ENCODE measurements at regions not wholly inside any gene's neighbourhood (a gene's known extent, or its start where the extent isn't known, plus 50 kb on each side); places are given as distances from the start of the nearest gene placed in this dataset.

DNA sequence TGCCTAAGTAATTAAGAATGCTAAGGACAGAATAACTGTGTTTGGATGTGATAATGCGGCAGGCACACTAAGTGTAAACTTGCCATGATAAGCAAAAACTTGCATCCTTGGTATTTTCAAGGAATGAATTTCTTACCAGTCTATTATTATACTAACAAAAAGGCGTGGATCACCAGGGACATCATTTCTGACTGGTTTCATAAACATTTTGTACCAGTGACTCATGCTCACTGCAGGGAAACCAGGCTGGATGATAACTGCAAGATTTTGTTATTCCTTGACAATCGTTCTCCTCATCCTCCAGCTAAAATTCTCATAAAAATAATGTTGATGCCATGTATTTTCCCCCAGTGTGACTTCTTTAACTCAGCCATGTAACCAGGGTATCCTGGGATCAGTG lies 289.5 kb downstream of the CDCA7 start:
- Histone ChIP-seq H3K27ac (ENCODE audit: poor library complexity, severe bottlenecking) (peak overlapping the region; percentile 15), H3K4me1 (ENCODE audit: insufficient read depth, poor library complexity, severe bottlenecking) (peaks cover 6% of the 10 kb centered on the region), H3K36me3 (ENCODE audit: low read depth) (no peaks in the 10 kb centered on the region), H3K4me3 (ENCODE audit: severe bottlenecking) (no peak overlapping the region), H3K9me3 (ENCODE audit: severe bottlenecking) (no peaks in the 10 kb centered on the region), H3K27me3 (ENCODE audit: insufficient read depth, poor library complexity, severe bottlenecking) (no peaks in the 10 kb centered on the region)
- DNase-seq (ENCODE audit: low spot score) (no peak), ATAC-seq (ENCODE audit: low read depth) (peak; percentile 90)
- TF ChIP-seq, protein P1, sequence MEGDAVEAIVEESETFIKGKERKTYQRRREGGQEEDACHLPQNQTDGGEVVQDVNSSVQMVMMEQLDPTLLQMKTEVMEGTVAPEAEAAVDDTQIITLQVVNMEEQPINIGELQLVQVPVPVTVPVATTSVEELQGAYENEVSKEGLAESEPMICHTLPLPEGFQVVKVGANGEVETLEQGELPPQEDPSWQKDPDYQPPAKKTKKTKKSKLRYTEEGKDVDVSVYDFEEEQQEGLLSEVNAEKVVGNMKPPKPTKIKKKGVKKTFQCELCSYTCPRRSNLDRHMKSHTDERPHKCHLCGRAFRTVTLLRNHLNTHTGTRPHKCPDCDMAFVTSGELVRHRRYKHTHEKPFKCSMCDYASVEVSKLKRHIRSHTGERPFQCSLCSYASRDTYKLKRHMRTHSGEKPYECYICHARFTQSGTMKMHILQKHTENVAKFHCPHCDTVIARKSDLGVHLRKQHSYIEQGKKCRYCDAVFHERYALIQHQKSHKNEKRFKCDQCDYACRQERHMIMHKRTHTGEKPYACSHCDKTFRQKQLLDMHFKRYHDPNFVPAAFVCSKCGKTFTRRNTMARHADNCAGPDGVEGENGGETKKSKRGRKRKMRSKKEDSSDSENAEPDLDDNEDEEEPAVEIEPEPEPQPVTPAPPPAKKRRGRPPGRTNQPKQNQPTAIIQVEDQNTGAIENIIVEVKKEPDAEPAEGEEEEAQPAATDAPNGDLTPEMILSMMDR (IDR thresholded peaks at IDR 0.05; ENCODE audit: poor library complexity, severe bottlenecking), result no peak

DNA sequence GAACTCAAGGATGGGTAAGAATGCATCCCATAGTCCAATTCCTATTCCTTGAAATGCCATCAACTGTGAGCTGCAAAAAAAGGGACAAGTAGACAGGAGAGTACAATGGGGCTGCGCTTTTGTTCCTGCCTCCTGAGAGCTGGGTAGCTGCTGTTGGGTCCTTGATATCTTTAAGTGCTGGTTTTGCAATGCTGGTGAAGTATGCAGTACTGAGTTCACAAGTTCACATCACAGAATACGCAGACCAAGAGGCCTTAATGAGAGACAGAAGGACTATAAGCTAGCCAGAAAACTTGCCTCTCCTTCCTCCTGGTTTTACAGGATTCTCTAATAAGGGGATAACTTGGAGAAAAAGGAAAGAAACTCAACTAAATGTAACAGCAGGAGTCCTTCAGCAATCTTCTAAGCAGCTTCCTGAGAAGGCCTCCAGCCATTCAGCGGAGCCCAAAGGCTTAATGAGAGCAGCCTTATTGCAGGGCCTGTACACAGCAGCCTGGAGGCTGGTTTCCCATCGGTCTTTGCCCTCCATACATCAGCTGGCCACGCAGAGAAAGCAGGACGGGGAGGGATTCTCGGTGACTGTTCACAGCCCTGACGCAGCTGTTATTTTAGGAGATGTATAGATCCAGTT lies 293.1 kb downstream of the CDCA7 start:
- DNase-seq (ENCODE audit: low spot score), result no peak

GRCh38 chr2:173648816-173649215 lies 294.1 kb downstream of the CDCA7 start:
- Histone ChIP-seq H3K27ac (ENCODE audit: poor library complexity, severe bottlenecking) (no peak overlapping the region), H3K4me1 (ENCODE audit: insufficient read depth, poor library complexity, severe bottlenecking) (peaks cover 27% of the 10 kb centered on the region), H3K4me3 (ENCODE audit: severe bottlenecking) (no peak overlapping the region), H3K9me3 (ENCODE audit: severe bottlenecking) (no peaks in the 10 kb centered on the region), H3K36me3 (ENCODE audit: low read depth) (no peaks in the 10 kb centered on the region), H3K27me3 (ENCODE audit: insufficient read depth, poor library complexity, severe bottlenecking) (no peaks in the 10 kb centered on the region)
- DNase-seq (ENCODE audit: low spot score) (no peak), ATAC-seq (ENCODE audit: low read depth) (no peak)
- TF ChIP-seq, protein P1 (IDR thresholded peaks at IDR 0.05; ENCODE audit: poor library complexity, severe bottlenecking), result no peak

More for the DNA sequence above, 293.1 kb downstream of the CDCA7 start:
- Histone ChIP-seq H3K9me3 (ENCODE audit: severe bottlenecking) (no peaks in the 10 kb centered on the region), H3K4me1 (ENCODE audit: insufficient read depth, poor library complexity, severe bottlenecking) (peaks cover 18% of the 10 kb centered on the region), H3K4me3 (ENCODE audit: severe bottlenecking) (no peak overlapping the region), H3K36me3 (ENCODE audit: low read depth) (no peaks in the 10 kb centered on the region), H3K27me3 (ENCODE audit: insufficient read depth, poor library complexity, severe bottlenecking) (no peaks in the 10 kb centered on the region), H3K27ac (ENCODE audit: poor library complexity, severe bottlenecking) (no peak overlapping the region)
- no peak for ATAC-seq (ENCODE audit: low read depth)
- TF ChIP-seq, protein P1 (IDR thresholded peaks at IDR 0.05; ENCODE audit: poor library complexity, severe bottlenecking), result no peak

DNA sequence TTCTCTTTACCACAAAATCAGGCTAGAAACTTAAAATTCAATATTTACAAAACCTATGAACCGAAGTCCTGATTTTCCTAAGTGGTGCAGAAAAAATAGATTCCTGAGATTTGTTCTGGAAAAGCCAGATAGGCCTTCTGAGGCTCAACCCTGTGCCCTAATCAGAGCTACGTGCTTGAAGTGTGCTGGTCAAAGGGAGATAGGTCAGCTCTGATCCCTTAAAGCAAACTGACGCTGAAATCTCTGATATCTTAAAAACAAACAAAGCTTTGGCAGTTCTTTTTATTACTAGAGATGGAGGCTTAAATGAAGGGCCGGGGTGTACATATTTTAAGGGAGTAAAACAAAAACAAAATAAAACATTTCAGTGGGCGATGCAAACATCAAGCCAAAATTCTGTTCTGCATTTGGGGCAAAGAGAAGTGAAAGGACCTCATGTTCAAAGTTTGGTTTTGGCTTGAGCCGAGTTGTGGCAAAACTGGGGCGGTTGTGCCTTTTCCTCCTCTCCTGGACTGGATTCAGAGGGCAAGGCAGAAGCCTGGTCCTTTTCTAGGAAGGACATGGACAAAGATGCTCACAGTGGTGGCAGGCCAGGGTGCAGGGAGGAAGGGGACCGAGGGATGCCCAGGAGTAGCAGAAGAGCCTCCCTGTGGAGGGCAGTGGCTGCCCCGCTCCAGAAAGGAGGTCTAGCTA lies 295.0 kb downstream of the CDCA7 start:
- no peaks in the 10 kb centered on the region for H3K9me3 ChIP-seq (ENCODE audit: severe bottlenecking)
- TF ChIP-seq, protein P1 (IDR thresholded peaks at IDR 0.05; ENCODE audit: poor library complexity, severe bottlenecking), result no peak
- H3K27ac ChIP-seq (ENCODE audit: poor library complexity, severe bottlenecking), result no peak overlapping the region
- no peaks in the 10 kb centered on the region for H3K36me3 ChIP-seq (ENCODE audit: low read depth)
- no peak for ATAC-seq (ENCODE audit: low read depth)
- DNase-seq (ENCODE audit: low spot score), result no peak
- peaks cover 31% of the 10 kb centered on the region for H3K4me1 ChIP-seq (ENCODE audit: insufficient read depth, poor library complexity, severe bottlenecking)
- H3K4me3 ChIP-seq (ENCODE audit: severe bottlenecking), result no peak overlapping the region
- H3K27me3 ChIP-seq (ENCODE audit: insufficient read depth, poor library complexity, severe bottlenecking), result no peaks in the 10 kb centered on the region

DNA sequence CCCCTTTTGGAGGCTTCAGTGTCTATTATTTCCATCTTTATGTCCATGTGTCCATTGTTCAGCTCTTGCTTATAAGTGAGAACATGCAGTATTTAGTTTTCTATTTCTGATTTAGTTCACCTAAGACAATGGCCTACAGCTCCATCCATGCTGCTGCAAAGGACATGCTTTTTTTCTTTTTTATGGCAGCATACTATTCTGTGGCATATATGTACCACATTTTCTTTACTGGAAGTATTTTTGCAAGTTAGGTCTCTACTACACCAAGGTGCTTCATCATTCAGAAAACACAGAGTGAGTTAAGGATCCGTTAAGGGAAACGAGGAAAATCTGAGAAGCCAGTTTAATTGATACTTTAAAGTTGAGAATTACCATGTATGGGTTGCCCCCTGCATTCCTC lies 297.2 kb downstream of the CDCA7 start:
- peak overlapping the region; percentile 98 for H3K27ac ChIP-seq (ENCODE audit: poor library complexity, severe bottlenecking)
- DNase-seq (ENCODE audit: low spot score), result no peak

More for the DNA sequence above, 297.2 kb downstream of the CDCA7 start:
- Histone ChIP-seq H3K9me3 (ENCODE audit: severe bottlenecking) (no peaks in the 10 kb centered on the region), H3K4me1 (ENCODE audit: insufficient read depth, poor library complexity, severe bottlenecking) (peaks cover 41% of the 10 kb centered on the region), H3K27me3 (ENCODE audit: insufficient read depth, poor library complexity, severe bottlenecking) (no peaks in the 10 kb centered on the region), H3K4me3 (ENCODE audit: severe bottlenecking) (no peak overlapping the region), H3K36me3 (ENCODE audit: low read depth) (no peaks in the 10 kb centered on the region)
- TF ChIP-seq, protein P1 (IDR thresholded peaks at IDR 0.05; ENCODE audit: poor library complexity, severe bottlenecking), result no peak
- no peak for ATAC-seq (ENCODE audit: low read depth)
